Mammary epithelial cell (primary cell): ENCODE measurements at regions not wholly inside any gene's neighbourhood (a gene's known extent, or its start where the extent isn't known, plus 50 kb on each side); places are given as distances from the start of the nearest gene placed in this dataset.
"Not testable (repeated sequence)": the region's sequence is repeated elsewhere in the genome, so short reads cannot be mapped to it uniquely, and the experiment has no call there.

Source experiments
- CTCF ChIP-seq, 2 donors: IDR thresholded peaks in 1 of 2; conservative IDR thresholded peaks in 1 of 2; 2 replicates each; pipeline ENCODE4 v1.5.1; 2011 to 2012; ENCODE audit warnings: inconsistent platforms in 2 of 2, low read length in 2 of 2, mild to moderate bottlenecking in 2 of 2, control low read depth in 1 of 2, low read depth in 1 of 2; ENCODE audit not compliant: insufficient read depth in 1 of 2; ENCODE audit errors: extremely low read depth in 1 of 2
- EZH2 ChIP-seq: IDR thresholded peaks from 2 replicates; pipeline ENCODE4 v1.6.1; 2012; ENCODE audit warnings: low read length, inconsistent platforms, borderline replicate concordance

GRCh38 chr10:105550453-105550852 is 909.4 kb downstream of the SORCS3 start:
- TF ChIP-seq CTCF (conservative IDR thresholded peaks at IDR 0.05 in 1 of 2, IDR thresholded peaks at IDR 0.05 in 1 of 2; ENCODE audit: extremely low read depth in 1 of 2, insufficient read depth in 1 of 2, low read depth in 1 of 2, low read length in 2 of 2); EZH2: not testable (repeated sequence)
